HG02571 (cell line): ENCODE measurements at regions not wholly inside any gene's neighbourhood (a gene's known extent, or its start where the extent isn't known, plus 50 kb on each side); places are given as distances from the start of the nearest gene placed in this dataset.
"Not testable (repeated sequence)": the region's sequence is repeated elsewhere in the genome, so short reads cannot be mapped to it uniquely, and the experiment has no call there.

Experiments
- ATAC-seq: cut with Tn5 transposase; IDR thresholded peaks from one replicate; pipeline ENCODE4 v1.9.1; 2021; ENCODE audit warnings: mild to moderate bottlenecking, moderate library complexity; ENCODE audit not compliant: unreplicated experiment

GRCh38 chr1:9459816-9460407 lies 79.4 kb upstream of the SLC25A33 start:
- ATAC-seq, result no peak

GRCh38 chr1:9465640-9466039 lies 73.6 kb upstream of the SLC25A33 start:
- ATAC-seq, result no peak

GRCh38 chr1:9466780-9467758 lies 72.2 kb upstream of the SLC25A33 start:
- ATAC-seq, result no peak

- ATAC-seq, result not testable (repeated sequence)
Measured at GRCh38 chr1:9469882-9470281, 69.4 kb upstream of the SLC25A33 start.

- no peak for ATAC-seq
Measured at GRCh38 chr1:9471679-9472078, 67.6 kb upstream of the SLC25A33 start.

- no peak for ATAC-seq
Measured at GRCh38 chr1:9472386-9473031, 66.8 kb upstream of the SLC25A33 start.

- ATAC-seq, result no peak
Measured at GRCh38 chr1:9473032-9473807, 66.0 kb upstream of the SLC25A33 start.

- no peak for ATAC-seq
Measured at GRCh38 chr1:9475061-9475627, 64.1 kb upstream of the SLC25A33 start.

- ATAC-seq, result no peak
Measured at GRCh38 chr1:9476790-9477463, 62.3 kb upstream of the SLC25A33 start.

- no peak for ATAC-seq
Measured at GRCh38 chr1:9477535-9477934, 61.7 kb upstream of the SLC25A33 start.

- ATAC-seq, result no peak
Measured at GRCh38 chr1:9478021-9478420, 61.2 kb upstream of the SLC25A33 start.

GRCh38 chr1:9481048-9481447 lies 58.2 kb upstream of the SLC25A33 start:
- no peak for ATAC-seq

- no peak for ATAC-seq
Measured at GRCh38 chr1:9482403-9482802, 56.9 kb upstream of the SLC25A33 start.

- ATAC-seq, result no peak
Measured at GRCh38 chr1:9482816-9483572, 56.3 kb upstream of the SLC25A33 start.

- ATAC-seq, result no peak
Measured at GRCh38 chr1:9486466-9487140, 52.7 kb upstream of the SLC25A33 start.
